K562 (cell line): ENCODE measurements at regions not wholly inside any gene's neighbourhood (a gene's known extent, or its start where the extent isn't known, plus 50 kb on each side); places are given as distances from the start of the nearest gene placed in this dataset.

Source experiments
- ATAC-seq: fragments of 200-7000 bp; cut with Tn5 transposase; 3 replicates; pipeline ENCODE4 v1.9.1; 2020; ENCODE audit warnings: moderate library complexity
- BruUV-seq: library from RNA; stranded (reverse); fragments of 400-500 nt; replicated peaks from 2 replicates; lab custom pipeline; 2021; lab: Mats Ljungman, UMichigan
- CTCF ChIA-PET: fragments of 300-600 bp; formaldehyde crosslinking; extraction: SDS; loops from one replicate; lab custom pipeline; 2021; ENCODE audit warnings: low intra/inter-chr PET ratio; lab: Yijun Ruan, JAX
- POLR2A ChIA-PET: fragments of 300-600, 350-650 bp; sonication (Branson Sonifier 250); formaldehyde crosslinking; extraction: SDS; loops from one replicate; lab custom pipeline; 2021; ENCODE audit warnings: antibody characterized with exemption, inconsistent platforms; lab: Yijun Ruan, JAX
- DNase-seq, 4 experiments: peaks; one replicate each; pipeline versions ENCODE4 v3.0.0 to v3.0.0-alpha.2; 2011 to 2018; ENCODE audit warnings: low spot score in 3 of 4, mixed read lengths in 3 of 4; ENCODE audit errors: extremely low read depth in 1 of 4
- FAIRE-seq: peaks from 2 replicates; lab custom pipeline; 2011; peaks lifted over from hg19 to GRCh38; lab: Jason Lieb, UNC
- H2AFZ ChIP-seq: 2 replicates; pipeline ENCODE4 v1.6.0; 2011; ENCODE audit warnings: low read depth, low read length, control low read depth, inconsistent platforms
- H3K27ac ChIP-seq: fragments of 200-600 bp; 3 replicates; pipeline ENCODE4 v1.8.0; 2011; ENCODE audit warnings: low read depth, mild to moderate bottlenecking, control low read depth, inconsistent platforms, low read length, moderate library complexity, mixed read lengths; ENCODE audit errors: extremely low read depth
- H3K27me3 ChIP-seq, 2 experiments: fragments of 300-600 bp in 1 of 2; 2 replicates in 1 of 2; 3 replicates in 1 of 2; pipeline versions ENCODE4 v1.6.0 to v1.8.0; 2011; ENCODE audit warnings: inconsistent platforms in 2 of 2, low read length in 2 of 2, mild to moderate bottlenecking in 1 of 2, mixed read lengths in 1 of 2, moderate library complexity in 1 of 2; ENCODE audit not compliant: control insufficient read depth in 2 of 2, insufficient read depth in 2 of 2
- H3K36me3 ChIP-seq: fragments of 300-600 bp; 3 replicates; pipeline ENCODE4 v1.8.0; 2011; ENCODE audit warnings: mild to moderate bottlenecking, low read length, inconsistent platforms; ENCODE audit not compliant: control insufficient read depth, insufficient read depth
- H3K4me1 ChIP-seq, 2 experiments: fragments of 200-600 bp in 1 of 2; replicated peaks in 1 of 2; 2 replicates in 1 of 2; 3 replicates in 1 of 2; pipeline versions ENCODE4 v1.5.1 to v1.8.0; 2011; ENCODE audit warnings: inconsistent platforms in 2 of 2, low read length in 2 of 2, mild to moderate bottlenecking in 1 of 2, mixed read lengths in 1 of 2, moderate library complexity in 1 of 2; ENCODE audit not compliant: control insufficient read depth in 2 of 2, insufficient read depth in 2 of 2
- H3K4me2 ChIP-seq: 2 replicates; pipeline ENCODE4 v1.6.1; 2011; ENCODE audit warnings: low read length, control low read depth, inconsistent platforms, mixed read lengths; ENCODE audit not compliant: insufficient read depth
- H3K4me3 ChIP-seq: fragments of 200-600 bp; sonication (generic), shearing (Covaris generic); 2 replicates; pipeline ENCODE4 v1.5.1; 2016; ENCODE audit warnings: control low read depth, inconsistent platforms
- H3K79me2 ChIP-seq: fragments of 200-600 bp; 3 replicates; pipeline ENCODE4 v1.8.0; 2011; ENCODE audit warnings: low read length, inconsistent platforms; ENCODE audit not compliant: control insufficient read depth, insufficient read depth
- H3K9ac ChIP-seq, 2 experiments: 2 replicates each; pipeline versions ENCODE4 v1.6.0 to v1.6.1; 2011; ENCODE audit warnings: low read depth in 2 of 2, low read length in 2 of 2, control low read depth in 1 of 2, inconsistent platforms in 1 of 2, mild to moderate bottlenecking in 1 of 2, mixed read lengths in 1 of 2; ENCODE audit not compliant: insufficient read depth in 1 of 2
- H3K9me1 ChIP-seq: one replicate; pipeline ENCODE4 v1.6.0; 2011; ENCODE audit warnings: inconsistent platforms, mild to moderate bottlenecking, low read length, moderate library complexity; ENCODE audit not compliant: control insufficient read depth, insufficient read depth
- H3K9me3 ChIP-seq: replicated peaks from 2 replicates; pipeline ENCODE4 v1.5.1; 2011; ENCODE audit warnings: low read depth, low read length, inconsistent platforms; ENCODE audit not compliant: control insufficient read depth, insufficient read depth
- H4K20me1 ChIP-seq: replicated peaks from 2 replicates; pipeline ENCODE4 v1.6.1; 2011; ENCODE audit warnings: low read length, inconsistent platforms, mixed read lengths; ENCODE audit not compliant: control insufficient read depth, insufficient read depth
- CSDE1 ChIP-seq, 2 experiments: fragments of 450-650 bp; IDR thresholded peaks; 2 replicates each; pipeline ENCODE4 v1.6.1; 2016; ENCODE audit warnings: mild to moderate bottlenecking in 1 of 2
- GTF2A2 ChIP-seq: IDR thresholded peaks from 2 replicates; pipeline ENCODE4 v1.6.1; 2016; ENCODE audit warnings: mild to moderate bottlenecking, missing genetic modification characterization, missing compliant biosample characterization
- NONO ChIP-seq, 2 experiments: fragments of 200-400 bp in 1 of 2; fragments of 450-650 bp in 1 of 2; formaldehyde crosslinking in 1 of 2; IDR thresholded peaks; 2 replicates each; pipeline ENCODE4 v1.6.1; 2017; ENCODE audit warnings: low read depth in 2 of 2, mild to moderate bottlenecking in 2 of 2, moderate library complexity in 2 of 2, low read length in 1 of 2
- PHTF2 ChIP-seq: fragments of 250-450 bp; sonication (Bioruptor Pico); IDR thresholded peaks from 2 replicates; pipeline ENCODE4 v1.5.0; 2021; ENCODE audit warnings: mild to moderate bottlenecking
- SREBF2 ChIP-seq: sonication (generic); formaldehyde crosslinking; IDR thresholded peaks from 2 replicates; pipeline ENCODE4 v1.4.0; 2020; ENCODE audit warnings: mild to moderate bottlenecking, missing genetic modification reagents
- SRSF1 ChIP-seq: fragments of 200-400 bp; formaldehyde crosslinking; IDR thresholded peaks from 2 replicates; pipeline ENCODE4 v1.6.1; 2017; ENCODE audit warnings: mild to moderate bottlenecking, low read depth, low read length, moderate library complexity
- ZEB2 ChIP-seq: fragments of 450-650 bp; IDR thresholded peaks from 2 replicates; pipeline ENCODE4 v1.6.1; 2016
- WGBS: fragments of 100-300 bp; shearing (Covaris generic); methylation state at CpG from one replicate; pipeline ENCODE4 v1.1.6; 2016; ENCODE audit warnings: low coverage, mixed read lengths; ENCODE audit not compliant: insufficient coverage; ENCODE audit errors: missing lambda C conversion rate; 5-methylcytosine and 5-hydroxymethylcytosine counted together
- in situ Hi-C: fragments of 300-500 bp; cut with MboI; formaldehyde crosslinking; loops from 4 replicates; pipeline ENCODE4 v1.15.0; 2018; ENCODE audit warnings: inconsistent platforms, mixed read lengths
- intact Hi-C: fragments of 100-400 bp; cut with micrococcal nuclease; formaldehyde crosslinking; loops from 2 replicates; pipeline ENCODE4 v1.14.2; 2022
- TF ChIP-seq, protein P1 (sequence below): sonication (generic); formaldehyde crosslinking; IDR thresholded peaks from 2 replicates; pipeline ENCODE4 v1.8.1; 2023; ENCODE audit warnings: mild to moderate bottlenecking, missing genetic modification reagents

DNA sequence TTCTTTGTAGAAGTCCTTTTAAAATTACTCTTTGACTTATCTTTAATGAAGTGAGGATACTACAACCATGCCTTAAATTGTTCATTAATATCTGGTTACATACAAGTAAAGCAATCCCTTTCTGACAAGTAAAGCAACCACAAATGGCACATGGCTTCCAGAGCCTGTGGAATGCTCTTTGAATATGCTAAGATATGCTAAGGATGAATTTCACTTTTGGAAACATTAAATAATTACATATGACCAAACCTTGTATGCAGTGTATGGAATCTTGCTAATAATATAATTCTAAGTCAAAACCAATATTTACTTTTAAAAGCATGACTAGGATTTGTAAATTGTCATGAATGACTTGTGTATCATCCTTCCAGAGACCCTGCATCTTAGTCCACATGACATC lies 1711.2 kb upstream of the CELF4 start (continued):
- TF ChIP-seq SREBF2 (CRISPR knock-in tag) = no peak
- no peak for TF ChIP-seq PHTF2 (CRISPR knock-in tag)
- TF ChIP-seq NONO (IDR thresholded peaks at IDR 0.05; ENCODE audit: low read depth in 2 of 2, low read length in 1 of 2) = no peak
- TF ChIP-seq CSDE1 (IDR thresholded peaks at IDR 0.05) = no peak
- TF ChIP-seq GTF2A2 = no peak
- TF ChIP-seq, protein P1, sequence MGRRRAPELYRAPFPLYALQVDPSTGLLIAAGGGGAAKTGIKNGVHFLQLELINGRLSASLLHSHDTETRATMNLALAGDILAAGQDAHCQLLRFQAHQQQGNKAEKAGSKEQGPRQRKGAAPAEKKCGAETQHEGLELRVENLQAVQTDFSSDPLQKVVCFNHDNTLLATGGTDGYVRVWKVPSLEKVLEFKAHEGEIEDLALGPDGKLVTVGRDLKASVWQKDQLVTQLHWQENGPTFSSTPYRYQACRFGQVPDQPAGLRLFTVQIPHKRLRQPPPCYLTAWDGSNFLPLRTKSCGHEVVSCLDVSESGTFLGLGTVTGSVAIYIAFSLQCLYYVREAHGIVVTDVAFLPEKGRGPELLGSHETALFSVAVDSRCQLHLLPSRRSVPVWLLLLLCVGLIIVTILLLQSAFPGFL (CRISPR knock-in tag) = no peak
- TF ChIP-seq, all 486 proteins: peak for 0

DNA sequence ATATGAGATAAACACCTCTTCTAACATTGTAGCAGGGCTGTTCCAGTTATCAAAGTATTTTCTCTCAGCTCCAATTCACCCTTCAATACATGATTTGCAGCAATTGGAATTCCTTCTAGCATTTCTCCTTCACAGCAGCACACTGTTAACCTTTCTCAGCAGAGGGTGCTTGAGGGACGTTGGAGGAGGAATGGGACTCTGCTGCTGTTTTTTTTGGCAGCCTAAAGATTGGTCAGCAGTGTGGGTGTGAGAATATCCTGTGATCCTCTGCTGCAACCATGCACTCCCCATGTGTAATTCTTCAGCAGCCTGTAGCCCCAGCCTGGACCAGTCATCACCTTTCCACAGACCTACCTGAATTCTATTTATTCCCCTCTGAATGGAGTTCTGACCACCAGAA lies 1708.9 kb upstream of the CELF4 start:
- in situ Hi-C loops = no loop called here
- POLR2A ChIA-PET = no interaction called here
- ATAC-seq = no peak

More for the DNA sequence above, 1708.9 kb upstream of the CELF4 start:
- CTCF ChIA-PET = no interaction called here
- 0% methylated on average over 1 of the region's 1 CpG for WGBS
- H3K4me1 ChIP-seq = no peaks in the 10 kb centered on the region
- no peak overlapping the region for H3K4me2 ChIP-seq
- no peaks in the 10 kb centered on the region for H3K9me1 ChIP-seq
- no peaks in the 10 kb centered on the region for H3K79me2 ChIP-seq
- TF ChIP-seq ZEB2 (no peak), SRSF1 (no peak)
- H2AFZ ChIP-seq = no peak overlapping the region
- H3K9me3 ChIP-seq = peaks cover 3% of the 10 kb centered on the region
- H3K9ac ChIP-seq = no peak overlapping the region
- no peak overlapping the region for H3K4me3 ChIP-seq
- H3K27me3 ChIP-seq = no peaks in the 10 kb centered on the region
- intact Hi-C loops = no loop called here
- H3K36me3 ChIP-seq = no peaks in the 10 kb centered on the region
- no TSS peak for BruUV-seq
- no peak for DNase-seq
- no peak for FAIRE-seq
- no peaks in the 10 kb centered on the region for H4K20me1 ChIP-seq
- no peak overlapping the region for H3K27ac ChIP-seq
